ENCODE measurements at regions not wholly inside any gene's neighbourhood (a gene's known extent, or its start where the extent isn't known, plus 50 kb on each side); places are given as distances from the start of the nearest gene placed in this dataset.

GRCh38 chr5:34516686-34517085 is 139.4 kb upstream of the RAI14 start:
- Histone ChIP-seq H3K4me2 (replicated peaks; ENCODE audit: extremely low read depth, low read length, poor library complexity, severe bottlenecking) (no peak overlapping the region), H3K9ac (ENCODE audit: insufficient read depth, low read length, poor library complexity, severe bottlenecking) (no peak overlapping the region), H3K36me3 (replicated peaks in 1 of 2; ENCODE audit: control insufficient read depth in 1 of 2, insufficient read depth in 2 of 2, low read length in 2 of 2) (no peaks in the 10 kb centered on the region), H3K9me3 (replicated peaks in 1 of 2; ENCODE audit: control insufficient read depth in 1 of 2, insufficient read depth in 1 of 2, low read length in 2 of 2) (no peaks in the 10 kb centered on the region), H4K20me1 (ENCODE audit: insufficient read depth, low read length) (no peaks in the 10 kb centered on the region), H3K4me3 (replicated peaks in 1 of 3; ENCODE audit: low read depth in 2 of 3, low read length in 3 of 3) (no peak overlapping the region), H3K27ac (ENCODE audit: low read depth in 1 of 2, low read length in 2 of 2) (no peak overlapping the region), H3K27me3 (ENCODE audit: control insufficient read depth in 2 of 2, insufficient read depth in 2 of 2, low read length in 2 of 2) (no peaks in the 10 kb centered on the region), H2AFZ (ENCODE audit: insufficient read depth, low read depth, low read length, poor library complexity, severe bottlenecking) (no peak overlapping the region), H3K4me1 (ENCODE audit: control insufficient read depth in 1 of 2, insufficient read depth in 2 of 2, low read length in 2 of 2) (no peaks in the 10 kb centered on the region), H3K79me2 (ENCODE audit: insufficient read depth, low read length) (no peaks in the 10 kb centered on the region)
- Mint-ChIP-seq H3K27me3 (ENCODE audit: low read depth in 3 of 3) (peaks cover 6 to 11% (median 8%) of the 10 kb centered on the region in 3 donors), H3K9me3 (no peaks in the 10 kb centered on the region), H3K36me3 (no peaks in the 10 kb centered on the region), H3K4me1 (no peaks in the 10 kb centered on the region), H3K27ac (no peak overlapping the region), H3K4me3 (no peak overlapping the region)
- no peak for DNase-seq
- TF ChIP-seq CTCF (IDR thresholded peaks at IDR 0.05): no peak
- WGBS (ENCODE audit: insufficient coverage): 98% methylated on average over 6 of the region's 6 CpGs
- intact Hi-C loops (cut with micrococcal nuclease): no loop called here

GRCh38 chr5:34517249-34517648 is 138.9 kb upstream of the RAI14 start:
- Mint-ChIP-seq H3K27me3 (ENCODE audit: low read depth in 3 of 3) (peaks cover 4 to 7% (median 4%) of the 10 kb centered on the region in 3 donors), H3K9me3 (no peaks in the 10 kb centered on the region), H3K4me3 (no peak overlapping the region), H3K27ac (no peak overlapping the region), H3K36me3 (no peaks in the 10 kb centered on the region), H3K4me1 (no peaks in the 10 kb centered on the region)
- Histone ChIP-seq H3K9me3 (replicated peaks in 1 of 2; ENCODE audit: control insufficient read depth in 1 of 2, insufficient read depth in 1 of 2, low read length in 2 of 2) (no peaks in the 10 kb centered on the region), H2AFZ (ENCODE audit: insufficient read depth, low read depth, low read length, poor library complexity, severe bottlenecking) (no peak overlapping the region), H3K4me3 (replicated peaks in 1 of 3; ENCODE audit: low read depth in 2 of 3, low read length in 3 of 3) (no peak overlapping the region), H3K9ac (ENCODE audit: insufficient read depth, low read length, poor library complexity, severe bottlenecking) (no peak overlapping the region), H3K27ac (ENCODE audit: low read depth in 1 of 2, low read length in 2 of 2) (no peak overlapping the region), H3K4me1 (ENCODE audit: control insufficient read depth in 1 of 2, insufficient read depth in 2 of 2, low read length in 2 of 2) (no peaks in the 10 kb centered on the region), H4K20me1 (ENCODE audit: insufficient read depth, low read length) (no peaks in the 10 kb centered on the region), H3K4me2 (replicated peaks; ENCODE audit: extremely low read depth, low read length, poor library complexity, severe bottlenecking) (no peak overlapping the region), H3K79me2 (ENCODE audit: insufficient read depth, low read length) (no peaks in the 10 kb centered on the region), H3K36me3 (replicated peaks in 1 of 2; ENCODE audit: control insufficient read depth in 1 of 2, insufficient read depth in 2 of 2, low read length in 2 of 2) (no peaks in the 10 kb centered on the region), H3K27me3 (ENCODE audit: control insufficient read depth in 2 of 2, insufficient read depth in 2 of 2, low read length in 2 of 2) (no peaks in the 10 kb centered on the region)
- DNase-seq: no peak
- 33% methylated on average over 1 of the region's 2 CpGs for WGBS (ENCODE audit: insufficient coverage)
- intact Hi-C loops (cut with micrococcal nuclease): no loop called here
- TF ChIP-seq CTCF (IDR thresholded peaks at IDR 0.05): no peak

Measured in CD14-positive monocyte (primary cell).